ENCODE measurements at regions not wholly inside any gene's neighbourhood (a gene's known extent, or its start where the extent isn't known, plus 50 kb on each side); places are given as distances from the start of the nearest gene placed in this dataset.

- TF ChIP-seq, protein P1, sequence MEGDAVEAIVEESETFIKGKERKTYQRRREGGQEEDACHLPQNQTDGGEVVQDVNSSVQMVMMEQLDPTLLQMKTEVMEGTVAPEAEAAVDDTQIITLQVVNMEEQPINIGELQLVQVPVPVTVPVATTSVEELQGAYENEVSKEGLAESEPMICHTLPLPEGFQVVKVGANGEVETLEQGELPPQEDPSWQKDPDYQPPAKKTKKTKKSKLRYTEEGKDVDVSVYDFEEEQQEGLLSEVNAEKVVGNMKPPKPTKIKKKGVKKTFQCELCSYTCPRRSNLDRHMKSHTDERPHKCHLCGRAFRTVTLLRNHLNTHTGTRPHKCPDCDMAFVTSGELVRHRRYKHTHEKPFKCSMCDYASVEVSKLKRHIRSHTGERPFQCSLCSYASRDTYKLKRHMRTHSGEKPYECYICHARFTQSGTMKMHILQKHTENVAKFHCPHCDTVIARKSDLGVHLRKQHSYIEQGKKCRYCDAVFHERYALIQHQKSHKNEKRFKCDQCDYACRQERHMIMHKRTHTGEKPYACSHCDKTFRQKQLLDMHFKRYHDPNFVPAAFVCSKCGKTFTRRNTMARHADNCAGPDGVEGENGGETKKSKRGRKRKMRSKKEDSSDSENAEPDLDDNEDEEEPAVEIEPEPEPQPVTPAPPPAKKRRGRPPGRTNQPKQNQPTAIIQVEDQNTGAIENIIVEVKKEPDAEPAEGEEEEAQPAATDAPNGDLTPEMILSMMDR (conservative IDR thresholded peaks at IDR 0.05; ENCODE audit: low read depth, low read length) = no peak
- no peak for TF ChIP-seq EZH2 (IDR thresholded peaks at IDR 0.05; ENCODE audit: borderline replicate concordance, low read depth, low read length, poor library complexity, severe bottlenecking)
Measured at GRCh38 chr20:24273251-24273650, 196.2 kb upstream of the SYNDIG1 start.

Data from A673 (cell line).